NCI-H524 treated with DMSO at 0.1 percent for 48 hours (cell line): ENCODE measurements at regions not wholly inside any gene's neighbourhood (a gene's known extent, or its start where the extent isn't known, plus 50 kb on each side); places are given as distances from the start of the nearest gene placed in this dataset.
"Not testable (repeated sequence)": the region's sequence is repeated elsewhere in the genome, so short reads cannot be mapped to it uniquely, and the experiment has no call there.

Experiments used
- DNase-seq: peaks from one replicate; lab custom pipeline; 2025; lab: John Stamatoyannopoulos, UW

GRCh38 chr12:87092421-87092820 is 836.2 kb upstream of the MGAT4C start:
- no peak for DNase-seq

- no peak for DNase-seq
Measured at GRCh38 chr12:87086118-87086891, 830.1 kb upstream of the MGAT4C start.

- no peak for DNase-seq
Measured at GRCh38 chr12:87085286-87085685, 829.1 kb upstream of the MGAT4C start.

DNA sequence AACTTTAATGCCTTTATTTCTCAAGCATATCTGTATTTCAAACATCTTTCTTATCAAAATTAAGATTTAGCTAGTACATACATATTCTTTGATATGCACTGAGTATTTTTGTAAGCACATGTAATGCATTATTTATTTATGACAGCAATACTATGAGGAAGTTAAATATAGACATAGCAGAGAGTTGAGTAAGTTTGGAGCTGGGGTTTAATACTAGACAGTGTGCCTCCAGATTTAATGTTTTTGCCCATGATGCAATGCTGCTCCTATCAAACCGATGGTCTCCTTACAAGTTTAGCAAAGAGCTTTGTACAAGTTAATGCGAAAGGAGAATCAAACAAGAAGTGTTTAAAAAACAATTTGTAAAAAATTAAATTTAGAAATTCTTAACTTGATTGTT is 826.6 kb upstream of the MGAT4C start:
- no peak for DNase-seq

DNA sequence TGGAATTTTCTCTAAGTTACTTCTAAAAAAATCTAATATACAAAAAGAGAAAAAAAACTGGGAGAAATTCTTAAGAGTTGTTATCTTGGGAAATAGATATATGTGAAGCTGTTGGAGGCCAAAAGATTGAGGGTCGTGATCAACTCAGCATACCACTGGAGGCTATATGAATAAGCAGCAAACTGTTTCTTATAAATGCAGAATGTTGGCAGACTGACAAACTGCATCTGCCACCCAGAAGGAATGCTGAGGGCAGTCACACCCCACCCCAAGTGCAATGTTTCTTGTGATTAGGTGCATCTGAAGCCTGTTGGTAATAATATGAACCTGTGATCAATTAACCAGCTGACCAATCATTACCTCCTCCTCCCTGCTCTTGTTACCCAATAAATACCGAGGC is 818.6 kb upstream of the MGAT4C start:
- no peak for DNase-seq

- no peak for DNase-seq
Measured at GRCh38 chr12:87066326-87066725, 810.1 kb upstream of the MGAT4C start.

DNA sequence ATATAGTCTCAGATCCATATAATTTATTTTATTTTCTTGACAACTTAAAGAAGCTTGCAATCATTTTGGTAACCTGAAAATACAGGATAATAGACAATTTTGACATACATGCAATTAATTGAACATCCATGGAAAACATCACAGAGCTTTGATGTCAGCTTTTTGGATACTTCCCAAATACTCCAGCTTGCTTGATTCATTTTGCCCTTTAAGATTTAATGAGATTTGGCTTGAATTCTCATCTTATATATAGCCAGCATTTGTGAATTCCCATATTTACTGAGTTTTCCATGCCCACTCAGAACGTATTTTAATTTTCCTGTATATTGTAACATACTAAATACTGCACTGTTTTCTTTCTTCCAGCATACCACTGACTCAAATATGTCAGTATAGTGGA is 803.0 kb upstream of the MGAT4C start:
- no peak for DNase-seq

- no peak for DNase-seq
Measured at GRCh38 chr12:87054226-87054625, 798.0 kb upstream of the MGAT4C start.

DNA sequence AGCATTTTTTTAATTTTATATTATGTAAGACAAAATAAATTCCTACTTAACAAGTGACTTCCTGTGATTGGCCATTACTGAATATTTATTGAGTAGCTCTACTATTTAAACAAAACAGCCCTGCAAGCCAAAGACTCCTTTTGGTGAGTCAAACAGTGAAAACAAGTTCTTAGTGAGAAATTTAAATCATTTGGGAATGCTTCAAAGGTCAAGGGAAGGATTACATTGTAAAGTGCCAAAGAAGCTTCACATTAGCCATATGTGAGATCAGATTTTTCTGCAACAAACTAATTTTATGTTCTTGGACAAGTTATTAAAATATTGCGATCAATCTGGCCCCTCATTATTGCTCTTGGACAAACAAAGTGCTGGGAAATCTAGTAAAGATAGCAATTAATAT is 795.4 kb upstream of the MGAT4C start:
- no peak for DNase-seq

DNA sequence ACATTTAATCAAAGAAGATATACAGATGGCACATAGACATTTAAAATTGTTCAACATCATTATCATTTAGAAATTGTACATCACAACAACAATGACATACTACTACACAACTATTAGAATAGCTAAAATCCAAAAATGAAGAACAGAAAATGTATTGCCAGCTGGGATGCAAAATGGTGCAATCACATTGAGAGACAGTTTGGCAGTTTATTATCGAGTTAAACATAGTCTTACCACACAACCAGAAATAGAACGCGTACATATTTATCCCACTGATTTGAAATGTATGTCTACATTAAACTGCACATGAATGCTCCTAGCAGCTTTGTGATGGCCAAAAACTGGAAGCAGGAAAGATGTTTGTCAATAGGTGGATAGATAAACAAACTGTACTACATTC is 791.5 kb upstream of the MGAT4C start:
- DNase-seq = no peak

DNA sequence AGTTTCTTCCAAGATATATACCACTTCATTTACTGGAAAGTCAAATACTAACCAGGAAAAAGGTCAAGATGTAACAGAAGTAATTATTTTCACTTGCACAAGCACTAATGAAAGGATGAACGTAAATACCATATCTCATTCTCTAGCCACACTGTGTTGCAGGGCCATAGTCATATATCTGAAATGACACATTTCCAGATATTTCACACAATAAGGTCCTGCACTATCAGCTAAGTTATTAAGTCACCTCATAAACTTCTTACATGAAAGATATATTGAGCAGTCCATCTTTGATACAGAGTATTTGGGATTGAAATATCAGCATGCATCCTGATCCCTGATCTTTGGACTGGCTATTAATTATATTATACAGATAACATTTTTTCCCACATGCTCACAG is 783.3 kb upstream of the MGAT4C start:
- no peak for DNase-seq

DNA sequence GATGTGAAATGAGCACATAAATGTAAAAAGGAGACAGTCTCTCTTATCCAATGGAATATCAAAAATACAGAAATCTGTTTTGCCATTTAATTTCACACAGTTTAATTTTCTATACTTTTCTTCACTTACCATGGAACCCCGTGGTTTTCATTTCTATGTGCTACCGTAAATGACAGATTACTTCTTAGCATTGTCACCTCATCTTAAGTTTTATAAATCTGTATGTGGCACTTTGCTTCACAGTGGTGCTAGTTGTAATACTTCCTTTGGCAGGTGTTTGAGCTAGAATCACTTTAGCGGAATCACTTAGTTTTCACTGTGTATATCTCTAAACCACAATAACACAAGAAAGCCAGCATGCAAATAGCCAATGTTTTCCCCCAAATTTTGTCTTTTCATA is 781.9 kb upstream of the MGAT4C start:
- DNase-seq = no peak

GRCh38 chr12:87025976-87026375 is 769.8 kb upstream of the MGAT4C start:
- no peak for DNase-seq

GRCh38 chr12:87021400-87021799 is 765.2 kb upstream of the MGAT4C start:
- DNase-seq = no peak

- no peak for DNase-seq
Measured at GRCh38 chr12:87020071-87020470, 763.9 kb upstream of the MGAT4C start.

GRCh38 chr12:87015352-87015751 is 759.2 kb upstream of the MGAT4C start:
- no peak for DNase-seq

GRCh38 chr12:87008785-87009384 is 752.7 kb upstream of the MGAT4C start:
- DNase-seq = no peak

- DNase-seq = no peak
Measured at GRCh38 chr12:87001102-87001501, 744.9 kb upstream of the MGAT4C start.

DNA sequence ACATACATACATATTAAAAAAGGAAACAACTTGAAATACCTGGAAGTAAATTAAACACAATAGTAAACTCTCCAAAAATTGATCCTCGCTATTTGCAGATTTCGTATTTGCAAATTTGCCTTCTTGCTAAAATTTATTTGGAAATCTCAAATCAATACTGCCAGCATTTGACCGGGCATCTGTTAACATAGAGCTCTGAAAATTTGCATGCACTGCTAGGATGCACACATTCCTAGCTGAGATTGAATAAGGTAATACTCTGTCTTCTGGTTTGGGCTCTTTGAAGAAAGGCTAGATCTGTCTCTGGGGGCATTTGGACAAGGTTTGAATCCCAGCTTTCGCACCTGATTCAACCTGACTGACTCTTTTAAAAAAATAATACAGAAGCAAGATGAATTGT is 729.1 kb upstream of the MGAT4C start:
- DNase-seq = no peak

DNA sequence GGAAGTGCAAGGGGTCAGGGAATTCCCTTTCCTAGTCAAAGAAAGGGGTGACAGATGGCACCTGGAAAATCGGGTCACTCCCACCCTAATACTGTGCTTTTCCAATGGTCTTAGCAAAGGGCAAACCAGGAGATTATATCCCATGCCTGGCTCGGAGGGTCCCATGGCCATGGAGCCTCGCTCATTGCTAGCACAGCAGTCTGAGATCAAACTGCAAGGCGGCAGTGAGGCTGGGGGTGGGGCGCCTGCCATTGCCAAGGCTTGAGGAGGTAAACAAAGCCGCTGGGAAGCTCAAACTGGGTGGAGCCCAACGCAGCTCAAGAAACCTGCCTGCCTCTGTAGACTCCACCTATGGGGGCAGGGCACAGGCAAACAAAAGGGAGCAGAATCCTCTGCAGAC is 714.4 kb upstream of the MGAT4C start:
- DNase-seq = not testable (repeated sequence)

- no peak for DNase-seq
Measured at GRCh38 chr12:86959766-86960458, 703.7 kb upstream of the MGAT4C start.

GRCh38 chr12:86950444-86950843 is 694.3 kb upstream of the MGAT4C start:
- DNase-seq = no peak

DNA sequence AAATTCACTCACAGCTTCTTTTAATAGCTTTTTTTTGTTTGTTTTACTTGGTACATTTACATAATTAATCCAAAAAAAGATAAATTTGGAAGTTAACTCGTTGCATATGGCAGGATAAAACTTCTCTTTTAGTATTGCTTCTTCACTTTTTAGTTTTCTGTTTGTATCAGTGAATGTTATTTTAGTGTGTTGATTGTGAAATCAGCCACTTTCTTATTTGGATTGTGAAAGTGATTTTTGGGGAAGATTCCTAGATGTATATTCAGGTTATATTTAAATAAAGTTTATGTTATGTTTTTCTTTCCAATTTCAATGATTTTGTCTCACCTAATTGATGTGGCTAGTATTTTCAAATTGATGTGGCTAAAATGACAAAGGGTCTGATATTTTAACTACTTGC is 693.9 kb upstream of the MGAT4C start:
- no peak for DNase-seq
